GM12878 (cell line): ENCODE measurements at regions not wholly inside any gene's neighbourhood (a gene's known extent, or its start where the extent isn't known, plus 50 kb on each side); places are given as distances from the start of the nearest gene placed in this dataset.

ENCODE experiments used
- ATAC-seq: fragments of 200-7000 bp; cut with Tn5 transposase; 3 replicates; pipeline ENCODE4 v1.9.1; 2020; ENCODE audit warnings: mild to moderate bottlenecking, moderate library complexity
- BruUV-seq: library from RNA; stranded (reverse); fragments of 400-500 nt; replicated peaks from 2 replicates; lab custom pipeline; 2021; lab: Mats Ljungman, UMichigan
- CTCF ChIA-PET: fragments of 300-600 bp; sonication (Branson Sonifier 250); formaldehyde crosslinking; extraction: SDS; loops from one replicate; lab custom pipeline; 2021; ENCODE audit warnings: inconsistent platforms; lab: Yijun Ruan, JAX
- POLR2A ChIA-PET: fragments of 350-600 bp; formaldehyde crosslinking; extraction: SDS; loops from one replicate; lab custom pipeline; 2021; ENCODE audit warnings: inconsistent platforms; lab: Charles Lee
- RAD21 ChIA-PET: fragments of 300-600 bp; sonication (Branson Sonifier 250); formaldehyde crosslinking; loops from one replicate; lab custom pipeline; 2023; ENCODE audit warnings: antibody characterized with exemption; ENCODE audit not compliant: unreplicated experiment; lab: Charles Lee
- SMC1A ChIA-PET: fragments of 300-600 bp; sonication (Branson Sonifier 250); formaldehyde crosslinking; loops from one replicate; lab custom pipeline; 2023; ENCODE audit not compliant: unreplicated experiment, uncharacterized antibody; lab: Charles Lee
- DNase-seq: peaks from one replicate; pipeline ENCODE4 v3.0.0-alpha.2; 2011; ENCODE audit warnings: low read depth, low spot score
- FAIRE-seq: peaks from 3 replicates; lab custom pipeline; 2011; peaks lifted over from hg19 to GRCh38; lab: Jason Lieb, UNC
- H2AFZ ChIP-seq: 2 replicates; pipeline ENCODE4 v1.6.0; 2011; ENCODE audit warnings: low read depth, low read length, control low read depth; ENCODE audit not compliant: control insufficient read depth
- H3K27ac ChIP-seq: 2 replicates; pipeline ENCODE4 v1.5.1; 2011; ENCODE audit warnings: control low read depth; ENCODE audit not compliant: control insufficient read depth, insufficient read depth
- H3K27me3 ChIP-seq, 2 experiments: replicated peaks in 1 of 2; 2 replicates each; pipeline versions ENCODE4 v1.6.0 to v1.6.1; 2011; ENCODE audit warnings: low read length in 1 of 2; ENCODE audit not compliant: control insufficient read depth in 2 of 2, insufficient read depth in 2 of 2
- H3K36me3 ChIP-seq, 2 experiments: 2 replicates each; pipeline ENCODE4 v1.5.1; 2011; ENCODE audit warnings: low read length in 1 of 2; ENCODE audit not compliant: control insufficient read depth in 2 of 2, insufficient read depth in 2 of 2
- H3K4me1 ChIP-seq: 2 replicates; pipeline ENCODE4 v1.6.1; 2011; ENCODE audit warnings: mild to moderate bottlenecking, low read length, moderate library complexity, mixed read lengths; ENCODE audit not compliant: control insufficient read depth, insufficient read depth
- H3K4me2 ChIP-seq: 2 replicates; pipeline ENCODE4 v1.6.0; 2011; ENCODE audit warnings: control low read depth; ENCODE audit not compliant: control insufficient read depth, insufficient read depth
- H3K4me3 ChIP-seq: fragments of 200-600 bp; sonication (generic); 2 replicates; pipeline ENCODE4 v1.5.1; 2016
- H3K79me2 ChIP-seq: 2 replicates; pipeline ENCODE4 v1.6.0; 2011; ENCODE audit warnings: low read length; ENCODE audit not compliant: control insufficient read depth, insufficient read depth
- H3K9ac ChIP-seq: 2 replicates; pipeline ENCODE4 v1.8.0; 2011; ENCODE audit warnings: low read length, control low read depth, mixed read lengths; ENCODE audit not compliant: control insufficient read depth, insufficient read depth
- H3K9me3 ChIP-seq: replicated peaks from 3 replicates; pipeline ENCODE4 v1.5.1; 2011; ENCODE audit warnings: mild to moderate bottlenecking, low read length; ENCODE audit not compliant: control insufficient read depth, insufficient read depth
- H4K20me1 ChIP-seq: 2 replicates; pipeline ENCODE4 v1.6.0; 2011; ENCODE audit not compliant: control insufficient read depth, insufficient read depth
- BCL11A ChIP-seq: IDR thresholded peaks from 2 replicates; pipeline ENCODE4 v1.6.1; 2011; ENCODE audit warnings: low read depth, low read length
- NFYA ChIP-seq: IDR thresholded peaks from 2 replicates; pipeline ENCODE4 v1.6.1; 2011; ENCODE audit warnings: low read depth, mild to moderate bottlenecking, low read length, improper control_type of control experiment, borderline replicate concordance
- PML ChIP-seq: IDR thresholded peaks from 2 replicates; pipeline ENCODE4 v1.6.1; 2012; ENCODE audit warnings: low read length, inconsistent platforms
- SIX5 ChIP-seq: IDR thresholded peaks from 2 replicates; pipeline ENCODE4 v1.6.1; 2011; ENCODE audit warnings: mild to moderate bottlenecking, low read depth, low read length, moderate library complexity; ENCODE audit not compliant: severe bottlenecking
- TCF7 ChIP-seq: IDR thresholded peaks from 2 replicates; pipeline ENCODE4 v1.6.1; 2014; ENCODE audit warnings: antibody characterized with exemption, borderline replicate concordance
- WGBS: methylation state at CpG from one replicate; pipeline ENCODE4 v1.1.6; 2016; ENCODE audit warnings: low lambda C conversion rate; ENCODE audit not compliant: insufficient replicate concordance, insufficient coverage; ENCODE audit errors: missing lambda C conversion rate; 5-methylcytosine and 5-hydroxymethylcytosine counted together
- in situ Hi-C: fragments of 300-500 bp; cut with MboI; formaldehyde crosslinking; loops from 9 replicates; pipeline ENCODE4 v1.14.3; 2018; ENCODE audit warnings: mixed read lengths
- intact Hi-C: fragments of 100-400 bp; cut with micrococcal nuclease; formaldehyde crosslinking; loops from one replicate; pipeline ENCODE4 v1.14.2; 2022; ENCODE audit not compliant: unreplicated experiment

DNA sequence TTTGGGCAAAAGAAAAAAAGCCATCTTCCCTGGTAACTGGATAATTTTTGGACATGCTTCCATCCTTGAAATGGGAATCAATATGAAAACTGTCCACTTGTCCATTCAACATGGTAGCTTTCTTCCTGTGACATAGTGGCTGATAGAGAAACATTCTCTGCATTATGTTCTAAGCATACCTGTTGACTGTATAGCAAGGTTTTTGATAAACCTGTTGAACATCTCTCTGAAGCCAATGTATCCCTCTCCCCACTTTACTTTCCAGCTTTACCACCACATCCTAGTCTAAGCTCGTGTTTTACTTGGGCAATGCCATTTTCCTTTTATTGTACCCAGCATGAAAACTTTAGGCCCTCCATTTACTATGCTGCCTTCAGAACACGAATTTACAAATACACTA, 630.1 kb downstream of the TOX3 start:
- Histone ChIP-seq H3K9me3 (no peaks in the 10 kb centered on the region), H3K36me3 (no peaks in the 10 kb centered on the region), H3K4me1 (no peaks in the 10 kb centered on the region), H3K4me3 (no peak overlapping the region), H4K20me1 (no peaks in the 10 kb centered on the region), H3K27me3 (no peaks in the 10 kb centered on the region; a peak in 1 of 4 replicates), H3K9ac (no peak overlapping the region), H3K27ac (no peak overlapping the region), H2AFZ (no peak overlapping the region), H3K79me2 (no peaks in the 10 kb centered on the region), H3K4me2 (no peak overlapping the region)
- WGBS = 6% methylated on average over 2 of the region's 2 CpGs
- CTCF ChIA-PET = no interaction called here
- no peak for ATAC-seq
- SMC1A ChIA-PET = no interaction called here
- BruUV-seq = no TSS peak
- in situ Hi-C loops (no loop called here), intact Hi-C loops (no loop called here)
- RAD21 ChIA-PET = no interaction called here
- POLR2A ChIA-PET = no interaction called here
- TF ChIP-seq NFYA = no peak
- no peak for FAIRE-seq
- DNase-seq = no peak

DNA sequence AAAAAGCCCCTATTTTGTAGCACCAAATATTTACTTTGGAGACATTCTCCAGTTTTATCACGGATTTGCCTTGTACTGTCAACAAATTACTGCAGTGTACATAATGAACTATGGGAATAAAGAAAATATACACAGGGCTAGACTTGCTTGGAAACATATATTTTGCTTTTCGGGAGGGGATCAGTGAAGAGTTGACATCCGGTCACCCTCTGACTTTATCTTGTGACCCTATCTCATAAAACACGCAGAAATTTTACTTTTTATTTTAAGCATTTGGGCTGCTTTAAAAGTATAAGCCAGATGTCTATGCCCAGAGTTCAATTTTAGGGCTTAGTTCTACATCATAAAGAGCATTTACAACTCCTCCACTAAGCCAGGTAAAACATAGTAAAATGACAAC, 630.7 kb downstream of the TOX3 start:
- H3K27me3 ChIP-seq = no peaks in the 10 kb centered on the region; a peak in 1 of 4 replicates
- H3K4me2 ChIP-seq = no peak overlapping the region
- H2AFZ ChIP-seq = no peak overlapping the region
- POLR2A ChIA-PET = no interaction called here
- no peak overlapping the region for H3K4me3 ChIP-seq
- FAIRE-seq (no peak), ATAC-seq (no peak), DNase-seq (no peak)
- intact Hi-C loops = no loop called here
- H3K9me3 ChIP-seq = no peaks in the 10 kb centered on the region
- no peak overlapping the region for H3K9ac ChIP-seq
- SMC1A ChIA-PET = no interaction called here
- no peaks in the 10 kb centered on the region for H3K36me3 ChIP-seq
- BruUV-seq = no TSS peak
- H3K79me2 ChIP-seq = no peaks in the 10 kb centered on the region
- TF ChIP-seq TCF7 (no peak), SIX5 (no peak), BCL11A (no peak), PML (no peak)
- CTCF ChIA-PET = no interaction called here
- in situ Hi-C loops = no loop called here
- no peaks in the 10 kb centered on the region for H4K20me1 ChIP-seq
- H3K4me1 ChIP-seq = no peaks in the 10 kb centered on the region
- no peak overlapping the region for H3K27ac ChIP-seq
- 10% methylated on average over 4 of the region's 4 CpGs for WGBS
- RAD21 ChIA-PET = no interaction called here
